ENCODE measurements at regions not wholly inside any gene's neighbourhood (a gene's known extent, or its start where the extent isn't known, plus 50 kb on each side); places are given as distances from the start of the nearest gene placed in this dataset.

DNA sequence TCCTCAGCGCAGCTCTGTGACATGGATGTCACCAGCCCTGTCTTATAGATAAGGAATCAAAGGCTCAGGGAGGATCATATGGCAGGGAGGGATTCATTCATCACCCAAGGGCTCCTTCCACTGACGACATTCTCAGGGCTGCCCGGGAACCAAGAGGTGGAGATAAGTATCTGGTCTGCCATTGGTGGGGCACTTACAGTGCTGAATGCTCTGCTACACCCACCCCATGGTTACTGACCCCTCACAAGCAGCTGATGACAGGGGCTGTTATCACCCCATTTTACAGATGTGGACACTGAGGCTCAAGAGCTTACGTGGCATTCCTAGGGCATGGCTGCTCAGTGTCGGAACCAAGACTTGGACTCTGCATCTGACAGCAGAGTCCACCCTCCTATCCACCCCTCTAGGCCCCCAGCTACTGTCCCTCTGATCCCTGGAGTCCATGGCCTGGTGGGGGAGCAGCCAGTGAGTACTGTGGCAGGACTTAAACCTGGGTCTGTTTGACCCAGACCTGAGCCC lies 155.1 kb downstream of the PTPRU start:
- TF ChIP-seq, protein P1, sequence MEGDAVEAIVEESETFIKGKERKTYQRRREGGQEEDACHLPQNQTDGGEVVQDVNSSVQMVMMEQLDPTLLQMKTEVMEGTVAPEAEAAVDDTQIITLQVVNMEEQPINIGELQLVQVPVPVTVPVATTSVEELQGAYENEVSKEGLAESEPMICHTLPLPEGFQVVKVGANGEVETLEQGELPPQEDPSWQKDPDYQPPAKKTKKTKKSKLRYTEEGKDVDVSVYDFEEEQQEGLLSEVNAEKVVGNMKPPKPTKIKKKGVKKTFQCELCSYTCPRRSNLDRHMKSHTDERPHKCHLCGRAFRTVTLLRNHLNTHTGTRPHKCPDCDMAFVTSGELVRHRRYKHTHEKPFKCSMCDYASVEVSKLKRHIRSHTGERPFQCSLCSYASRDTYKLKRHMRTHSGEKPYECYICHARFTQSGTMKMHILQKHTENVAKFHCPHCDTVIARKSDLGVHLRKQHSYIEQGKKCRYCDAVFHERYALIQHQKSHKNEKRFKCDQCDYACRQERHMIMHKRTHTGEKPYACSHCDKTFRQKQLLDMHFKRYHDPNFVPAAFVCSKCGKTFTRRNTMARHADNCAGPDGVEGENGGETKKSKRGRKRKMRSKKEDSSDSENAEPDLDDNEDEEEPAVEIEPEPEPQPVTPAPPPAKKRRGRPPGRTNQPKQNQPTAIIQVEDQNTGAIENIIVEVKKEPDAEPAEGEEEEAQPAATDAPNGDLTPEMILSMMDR (IDR thresholded peaks at IDR 0.05): no peak
- TF ChIP-seq EP300 (IDR thresholded peaks at IDR 0.05) (no peak), POLR2AphosphoS5 (IDR thresholded peaks at IDR 0.05) (no peak), POLR2A (IDR thresholded peaks at IDR 0.05; ENCODE audit: low read depth) (no peak)

All from esophagus muscularis mucosa (tissue), 4 donors.